NCI-H128 (cell line): ENCODE measurements at regions not wholly inside any gene's neighbourhood (a gene's known extent, or its start where the extent isn't known, plus 50 kb on each side); places are given as distances from the start of the nearest gene placed in this dataset.

Source experiments
- DNase-seq: peaks from one replicate; lab custom pipeline; 2025; ENCODE audit not compliant: unreplicated experiment; lab: John Stamatoyannopoulos, UW

GRCh38 chr15:70196372-70197316 is 98.9 kb upstream of the TLE3 start:
- DNase-seq = peak; percentile 77

- DNase-seq = no peak
These were observed 98.0 kb upstream of the TLE3 start for GRCh38 chr15:70195587-70196305.

GRCh38 chr15:70195171-70195570 is 97.5 kb upstream of the TLE3 start:
- no peak for DNase-seq

- no peak for DNase-seq
These were observed 96.5 kb upstream of the TLE3 start for GRCh38 chr15:70194266-70194665.

- DNase-seq = no peak
These were observed 96.0 kb upstream of the TLE3 start for GRCh38 chr15:70193734-70194133.

- no peak for DNase-seq
These were observed 94.8 kb upstream of the TLE3 start for GRCh38 chr15:70192490-70192889.

- DNase-seq = no peak
These were observed 94.3 kb upstream of the TLE3 start for GRCh38 chr15:70192041-70192440.

GRCh38 chr15:70190965-70191364 is 93.2 kb upstream of the TLE3 start:
- no peak for DNase-seq

- no peak for DNase-seq
These were observed 92.3 kb upstream of the TLE3 start for GRCh38 chr15:70189826-70190695.

GRCh38 chr15:70188286-70188685 is 90.6 kb upstream of the TLE3 start:
- DNase-seq = no peak

- no peak for DNase-seq
These were observed 89.6 kb upstream of the TLE3 start for GRCh38 chr15:70187331-70187730.

- no peak for DNase-seq
These were observed 88.4 kb upstream of the TLE3 start for GRCh38 chr15:70186152-70186551.

- no peak for DNase-seq
These were observed 87.6 kb upstream of the TLE3 start for GRCh38 chr15:70185251-70185711.

GRCh38 chr15:70182858-70183695 is 85.4 kb upstream of the TLE3 start:
- no peak for DNase-seq

- no peak for DNase-seq
These were observed 84.0 kb upstream of the TLE3 start for GRCh38 chr15:70181626-70182255.

- no peak for DNase-seq
These were observed 82.6 kb upstream of the TLE3 start for GRCh38 chr15:70180186-70180875.

GRCh38 chr15:70179309-70179892 is 81.7 kb upstream of the TLE3 start:
- DNase-seq = no peak

- DNase-seq = no peak
These were observed 80.8 kb upstream of the TLE3 start for GRCh38 chr15:70178335-70179084.
